GM12878 (cell line): ENCODE measurements at regions not wholly inside any gene's neighbourhood (a gene's known extent, or its start where the extent isn't known, plus 50 kb on each side); places are given as distances from the start of the nearest gene placed in this dataset.

Experiments used
- ATAC-seq: fragments of 200-7000 bp; cut with Tn5 transposase; 3 replicates; pipeline ENCODE4 v1.9.1; 2020; ENCODE audit warnings: mild to moderate bottlenecking, moderate library complexity
- BruUV-seq: library from RNA; stranded (reverse); fragments of 400-500 nt; replicated peaks from 2 replicates; lab custom pipeline; 2021; lab: Mats Ljungman, UMichigan
- CTCF ChIA-PET: fragments of 300-600 bp; sonication (Branson Sonifier 250); formaldehyde crosslinking; extraction: SDS; loops from one replicate; lab custom pipeline; 2021; ENCODE audit warnings: inconsistent platforms; lab: Yijun Ruan, JAX
- POLR2A ChIA-PET: fragments of 350-600 bp; formaldehyde crosslinking; extraction: SDS; loops from one replicate; lab custom pipeline; 2021; ENCODE audit warnings: inconsistent platforms; lab: Charles Lee
- RAD21 ChIA-PET: fragments of 300-600 bp; sonication (Branson Sonifier 250); formaldehyde crosslinking; loops from one replicate; lab custom pipeline; 2023; ENCODE audit warnings: antibody characterized with exemption; ENCODE audit not compliant: unreplicated experiment; lab: Charles Lee
- SMC1A ChIA-PET: fragments of 300-600 bp; sonication (Branson Sonifier 250); formaldehyde crosslinking; loops from one replicate; lab custom pipeline; 2023; ENCODE audit not compliant: unreplicated experiment, uncharacterized antibody; lab: Charles Lee
- DNase-seq: peaks from one replicate; pipeline ENCODE4 v3.0.0-alpha.2; 2011; ENCODE audit warnings: low read depth, low spot score
- FAIRE-seq: peaks from 3 replicates; lab custom pipeline; 2011; peaks lifted over from hg19 to GRCh38; lab: Jason Lieb, UNC
- H2AFZ ChIP-seq: 2 replicates; pipeline ENCODE4 v1.6.0; 2011; ENCODE audit warnings: low read depth, low read length, control low read depth; ENCODE audit not compliant: control insufficient read depth
- H3K27ac ChIP-seq: 2 replicates; pipeline ENCODE4 v1.5.1; 2011; ENCODE audit warnings: control low read depth; ENCODE audit not compliant: control insufficient read depth, insufficient read depth
- H3K27me3 ChIP-seq, 2 experiments: replicated peaks in 1 of 2; 2 replicates each; pipeline versions ENCODE4 v1.6.0 to v1.6.1; 2011; ENCODE audit warnings: low read length in 1 of 2; ENCODE audit not compliant: control insufficient read depth in 2 of 2, insufficient read depth in 2 of 2
- H3K36me3 ChIP-seq, 2 experiments: 2 replicates each; pipeline ENCODE4 v1.5.1; 2011; ENCODE audit warnings: low read length in 1 of 2; ENCODE audit not compliant: control insufficient read depth in 2 of 2, insufficient read depth in 2 of 2
- H3K4me1 ChIP-seq: 2 replicates; pipeline ENCODE4 v1.6.1; 2011; ENCODE audit warnings: mild to moderate bottlenecking, low read length, moderate library complexity, mixed read lengths; ENCODE audit not compliant: control insufficient read depth, insufficient read depth
- H3K4me2 ChIP-seq: 2 replicates; pipeline ENCODE4 v1.6.0; 2011; ENCODE audit warnings: control low read depth; ENCODE audit not compliant: control insufficient read depth, insufficient read depth
- H3K4me3 ChIP-seq: fragments of 200-600 bp; sonication (generic); 2 replicates; pipeline ENCODE4 v1.5.1; 2016
- H3K79me2 ChIP-seq: 2 replicates; pipeline ENCODE4 v1.6.0; 2011; ENCODE audit warnings: low read length; ENCODE audit not compliant: control insufficient read depth, insufficient read depth
- H3K9ac ChIP-seq: 2 replicates; pipeline ENCODE4 v1.8.0; 2011; ENCODE audit warnings: low read length, control low read depth, mixed read lengths; ENCODE audit not compliant: control insufficient read depth, insufficient read depth
- H3K9me3 ChIP-seq: replicated peaks from 3 replicates; pipeline ENCODE4 v1.5.1; 2011; ENCODE audit warnings: mild to moderate bottlenecking, low read length; ENCODE audit not compliant: control insufficient read depth, insufficient read depth
- H4K20me1 ChIP-seq: 2 replicates; pipeline ENCODE4 v1.6.0; 2011; ENCODE audit not compliant: control insufficient read depth, insufficient read depth
- BCL11A ChIP-seq: IDR thresholded peaks from 2 replicates; pipeline ENCODE4 v1.6.1; 2011; ENCODE audit warnings: low read depth, low read length
- MTA2 ChIP-seq: fragments of 450-650 bp; IDR thresholded peaks from 2 replicates; pipeline ENCODE4 v1.6.1; 2016; ENCODE audit warnings: low read depth, mild to moderate bottlenecking, moderate library complexity
- SPI1 ChIP-seq: IDR thresholded peaks from 2 replicates; pipeline ENCODE4 v1.6.1; 2011; ENCODE audit warnings: low read depth, mild to moderate bottlenecking, low read length, moderate library complexity, borderline replicate concordance; ENCODE audit not compliant: insufficient read depth
- WGBS: methylation state at CpG from one replicate; pipeline ENCODE4 v1.1.6; 2016; ENCODE audit warnings: low lambda C conversion rate; ENCODE audit not compliant: insufficient replicate concordance, insufficient coverage; ENCODE audit errors: missing lambda C conversion rate; 5-methylcytosine and 5-hydroxymethylcytosine counted together
- in situ Hi-C: fragments of 300-500 bp; cut with MboI; formaldehyde crosslinking; loops from 9 replicates; pipeline ENCODE4 v1.14.3; 2018; ENCODE audit warnings: mixed read lengths
- intact Hi-C: fragments of 100-400 bp; cut with micrococcal nuclease; formaldehyde crosslinking; loops from one replicate; pipeline ENCODE4 v1.14.2; 2022; ENCODE audit not compliant: unreplicated experiment
- TF ChIP-seq, protein P1 (sequence below): IDR thresholded peaks from 2 replicates; pipeline ENCODE4 v1.6.1; 2012; ENCODE audit warnings: improper control_type of control experiment, low read depth, low read length; ENCODE audit not compliant: insufficient replicate concordance

- Histone ChIP-seq H3K4me3 (no peak overlapping the region), H3K79me2 (no peaks in the 10 kb centered on the region), H3K4me1 (no peaks in the 10 kb centered on the region), H3K4me2 (no peak overlapping the region), H2AFZ (no peak overlapping the region), H3K9me3 (no peaks in the 10 kb centered on the region), H3K36me3 (no peaks in the 10 kb centered on the region), H3K9ac (no peak overlapping the region), H4K20me1 (no peaks in the 10 kb centered on the region), H3K27ac (no peak overlapping the region), H3K27me3 (no peaks in the 10 kb centered on the region)
- CTCF ChIA-PET: no interaction called here
- no TSS peak for BruUV-seq
- DNase-seq (no peak), FAIRE-seq (no peak), ATAC-seq (no peak)
- RAD21 ChIA-PET: no interaction called here
- in situ Hi-C loops (no loop called here), intact Hi-C loops (no loop called here)
- WGBS: 31% methylated on average over 7 of the region's 7 CpGs
- POLR2A ChIA-PET: no interaction called here
- SMC1A ChIA-PET: no interaction called here
- TF ChIP-seq, protein P1, sequence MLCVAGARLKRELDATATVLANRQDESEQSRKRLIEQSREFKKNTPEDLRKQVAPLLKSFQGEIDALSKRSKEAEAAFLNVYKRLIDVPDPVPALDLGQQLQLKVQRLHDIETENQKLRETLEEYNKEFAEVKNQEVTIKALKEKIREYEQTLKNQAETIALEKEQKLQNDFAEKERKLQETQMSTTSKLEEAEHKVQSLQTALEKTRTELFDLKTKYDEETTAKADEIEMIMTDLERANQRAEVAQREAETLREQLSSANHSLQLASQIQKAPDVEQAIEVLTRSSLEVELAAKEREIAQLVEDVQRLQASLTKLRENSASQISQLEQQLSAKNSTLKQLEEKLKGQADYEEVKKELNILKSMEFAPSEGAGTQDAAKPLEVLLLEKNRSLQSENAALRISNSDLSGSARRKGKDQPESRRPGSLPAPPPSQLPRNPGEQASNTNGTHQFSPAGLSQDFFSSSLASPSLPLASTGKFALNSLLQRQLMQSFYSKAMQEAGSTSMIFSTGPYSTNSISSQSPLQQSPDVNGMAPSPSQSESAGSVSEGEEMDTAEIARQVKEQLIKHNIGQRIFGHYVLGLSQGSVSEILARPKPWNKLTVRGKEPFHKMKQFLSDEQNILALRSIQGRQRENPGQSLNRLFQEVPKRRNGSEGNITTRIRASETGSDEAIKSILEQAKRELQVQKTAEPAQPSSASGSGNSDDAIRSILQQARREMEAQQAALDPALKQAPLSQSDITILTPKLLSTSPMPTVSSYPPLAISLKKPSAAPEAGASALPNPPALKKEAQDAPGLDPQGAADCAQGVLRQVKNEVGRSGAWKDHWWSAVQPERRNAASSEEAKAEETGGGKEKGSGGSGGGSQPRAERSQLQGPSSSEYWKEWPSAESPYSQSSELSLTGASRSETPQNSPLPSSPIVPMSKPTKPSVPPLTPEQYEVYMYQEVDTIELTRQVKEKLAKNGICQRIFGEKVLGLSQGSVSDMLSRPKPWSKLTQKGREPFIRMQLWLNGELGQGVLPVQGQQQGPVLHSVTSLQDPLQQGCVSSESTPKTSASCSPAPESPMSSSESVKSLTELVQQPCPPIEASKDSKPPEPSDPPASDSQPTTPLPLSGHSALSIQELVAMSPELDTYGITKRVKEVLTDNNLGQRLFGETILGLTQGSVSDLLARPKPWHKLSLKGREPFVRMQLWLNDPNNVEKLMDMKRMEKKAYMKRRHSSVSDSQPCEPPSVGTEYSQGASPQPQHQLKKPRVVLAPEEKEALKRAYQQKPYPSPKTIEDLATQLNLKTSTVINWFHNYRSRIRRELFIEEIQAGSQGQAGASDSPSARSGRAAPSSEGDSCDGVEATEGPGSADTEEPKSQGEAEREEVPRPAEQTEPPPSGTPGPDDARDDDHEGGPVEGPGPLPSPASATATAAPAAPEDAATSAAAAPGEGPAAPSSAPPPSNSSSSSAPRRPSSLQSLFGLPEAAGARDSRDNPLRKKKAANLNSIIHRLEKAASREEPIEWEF: no peak
- TF ChIP-seq SPI1 (no peak), MTA2 (no peak), BCL11A (no peak)
Observed at GRCh38 chrX:120732461-120732860, 102.6 kb upstream of the C1GALT1C1 start.
